HG02938 (cell line): ENCODE measurements at regions not wholly inside any gene's neighbourhood (a gene's known extent, or its start where the extent isn't known, plus 50 kb on each side); places are given as distances from the start of the nearest gene placed in this dataset.

Experiments used
- ATAC-seq: cut with Tn5 transposase; IDR thresholded peaks from one replicate; pipeline ENCODE4 v1.9.1; 2021; ENCODE audit warnings: mild to moderate bottlenecking, moderate library complexity; ENCODE audit not compliant: unreplicated experiment

DNA sequence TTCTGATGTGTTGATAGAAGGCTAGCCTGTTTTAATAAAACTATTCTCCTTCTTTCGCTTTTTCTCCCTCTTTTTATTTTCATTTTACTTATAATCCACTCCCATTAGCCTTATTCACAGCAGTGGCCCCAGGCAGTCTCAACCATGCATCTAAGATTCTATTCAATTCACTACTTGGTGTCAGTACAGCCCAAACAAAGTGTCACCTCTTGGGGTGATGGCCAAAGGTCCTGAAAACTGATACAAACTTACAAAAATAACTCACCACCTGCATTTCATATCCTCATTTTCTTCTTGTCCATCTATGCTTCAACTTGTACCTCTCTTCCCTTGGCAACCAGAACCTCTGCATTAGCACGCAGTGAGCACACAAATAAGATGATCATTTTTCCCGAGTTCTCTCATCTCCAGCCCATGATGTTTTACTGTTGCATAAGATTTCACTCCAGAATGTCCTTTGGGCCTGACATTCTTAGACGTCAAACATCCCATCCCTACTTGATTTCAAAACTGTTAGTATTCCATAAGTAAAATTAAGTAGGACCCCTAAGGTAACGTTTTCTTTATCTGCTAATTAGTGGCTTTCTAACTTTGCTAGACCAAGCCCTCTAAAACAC is 559.3 kb upstream of the TNP1 start:
- ATAC-seq = no peak

DNA sequence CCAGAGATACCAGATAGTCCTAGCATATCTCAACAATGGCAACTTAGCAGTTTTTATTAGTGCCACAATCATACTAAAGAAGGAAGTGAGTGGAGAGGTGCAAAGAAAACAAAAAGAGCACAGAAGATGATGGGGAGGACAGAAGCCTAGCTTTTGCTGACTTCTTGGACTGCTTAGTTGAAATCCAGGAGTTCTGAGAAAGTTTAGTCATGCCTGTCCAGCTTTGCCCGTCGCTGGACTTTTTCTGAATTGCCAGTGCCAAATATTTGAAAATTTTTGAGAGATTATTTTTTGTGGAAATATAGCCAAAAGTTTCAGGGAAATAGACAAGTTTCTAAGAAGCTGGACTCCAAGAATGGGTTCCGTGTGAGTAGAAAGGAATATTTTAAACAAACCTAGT is 558.7 kb upstream of the TNP1 start:
- ATAC-seq = no peak

DNA sequence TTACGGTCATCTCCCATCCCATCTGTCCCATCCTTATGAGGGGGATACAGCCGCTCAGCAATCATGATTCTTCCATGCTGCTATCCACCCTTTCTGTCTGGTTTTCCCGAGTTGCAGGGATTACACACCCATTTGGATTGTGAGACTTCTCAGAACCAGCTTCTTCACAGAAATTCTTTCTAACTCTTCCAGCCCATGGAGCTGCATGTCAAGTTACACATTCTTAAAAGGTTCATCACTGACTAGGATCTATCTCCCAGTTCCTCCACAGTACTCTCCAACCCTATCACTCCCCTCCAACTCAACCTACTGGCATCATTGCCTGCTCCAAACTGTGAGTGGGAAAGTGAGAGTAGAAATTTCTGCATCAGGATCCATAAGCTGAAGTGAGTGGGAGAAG is 558.2 kb upstream of the TNP1 start:
- ATAC-seq = no peak

DNA sequence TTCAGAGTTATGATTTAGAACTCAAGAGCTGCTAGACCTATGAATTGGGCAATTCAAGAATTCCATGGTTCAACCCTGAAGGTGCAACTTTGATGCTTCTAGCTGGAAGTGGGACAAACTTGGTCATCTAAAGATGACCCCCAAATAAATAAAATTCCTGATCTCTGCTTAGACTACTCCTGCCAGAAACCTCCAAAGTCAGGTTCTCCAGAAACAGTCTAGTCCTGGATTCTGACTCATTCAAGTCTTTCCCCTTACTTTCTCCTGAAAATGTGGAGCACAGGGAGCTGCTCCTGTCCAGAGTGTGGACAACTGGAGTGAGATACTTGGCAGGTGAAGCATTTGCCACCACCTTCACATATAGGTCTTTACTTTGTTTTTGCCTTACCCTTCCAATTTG is 557.7 kb upstream of the TNP1 start:
- ATAC-seq = no peak

DNA sequence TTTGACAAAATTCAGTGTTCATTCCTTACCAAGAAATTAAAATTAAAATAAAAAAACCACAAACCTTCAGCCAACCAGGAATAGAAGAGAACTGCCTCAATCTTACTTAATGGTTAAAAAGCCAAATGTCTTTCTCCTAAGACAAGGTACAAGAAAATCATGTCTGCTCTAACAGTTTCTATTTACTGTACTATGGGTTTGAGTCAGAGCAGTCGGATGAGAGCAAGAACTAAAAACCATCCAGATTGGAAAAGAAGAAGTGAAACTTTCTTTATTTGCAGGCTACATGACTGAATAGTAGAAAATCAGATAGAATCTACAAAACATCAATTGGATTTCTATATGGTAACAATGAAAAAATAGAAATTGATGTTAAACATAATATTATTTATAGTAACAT is 555.5 kb upstream of the TNP1 start:
- ATAC-seq = peak; percentile 85

DNA sequence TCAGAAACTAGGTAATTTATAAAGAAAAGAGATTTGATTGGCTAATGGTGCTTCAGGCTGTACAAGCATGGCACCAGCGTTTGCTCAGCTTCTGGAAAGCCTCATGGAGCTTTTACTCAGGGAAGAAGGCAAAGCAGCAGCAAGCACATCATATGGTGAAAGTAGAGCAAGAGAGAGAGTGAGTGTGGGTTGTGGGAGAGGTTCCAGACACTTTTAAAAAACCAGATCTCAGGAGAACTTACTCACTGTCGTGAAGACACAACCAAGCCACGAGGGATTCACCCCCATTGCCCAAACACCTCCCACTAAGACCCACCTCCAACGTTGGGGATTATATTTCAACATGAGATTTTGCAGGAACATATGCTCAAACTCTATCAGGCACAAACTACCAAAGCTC is 554.6 kb upstream of the TNP1 start:
- ATAC-seq = no peak

DNA sequence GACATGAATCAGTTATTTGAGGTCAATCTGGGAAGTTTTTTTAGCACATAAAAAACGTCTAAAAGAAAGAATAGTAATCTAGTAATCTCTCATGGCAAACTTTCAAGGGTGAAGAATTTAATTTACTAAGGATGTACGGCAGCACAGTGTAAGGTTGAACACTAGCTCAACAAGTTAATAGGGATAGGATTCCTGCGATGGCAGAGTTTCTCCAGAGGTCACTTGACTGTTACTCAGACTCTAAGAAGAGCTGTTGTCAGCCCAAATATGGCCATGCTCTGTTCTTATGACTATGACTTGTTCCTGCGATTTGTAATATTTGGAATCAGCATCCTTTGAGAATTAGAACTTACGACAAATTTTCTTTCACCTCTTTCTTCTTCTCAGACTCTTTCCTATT is 553.3 kb upstream of the TNP1 start:
- ATAC-seq = no peak

DNA sequence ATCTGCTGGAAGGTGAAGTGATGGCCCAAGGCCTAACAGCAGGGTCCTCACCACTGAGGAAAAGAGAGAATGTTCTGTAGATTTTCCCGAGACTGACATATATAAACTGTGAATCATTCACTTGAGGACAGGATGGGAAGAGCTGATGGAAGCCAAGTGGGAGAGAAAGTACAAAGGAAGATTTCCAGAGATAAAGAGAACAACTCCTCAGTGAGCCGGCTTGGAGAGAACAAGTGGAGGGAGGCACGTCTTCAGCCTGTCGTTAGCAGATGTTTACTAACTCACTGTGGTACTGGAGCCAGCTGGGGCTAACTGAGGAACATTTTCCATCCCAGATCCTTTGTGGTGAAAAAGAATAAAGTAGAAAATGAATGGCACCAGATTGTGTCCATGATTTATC is 552.9 kb upstream of the TNP1 start:
- ATAC-seq = no peak

DNA sequence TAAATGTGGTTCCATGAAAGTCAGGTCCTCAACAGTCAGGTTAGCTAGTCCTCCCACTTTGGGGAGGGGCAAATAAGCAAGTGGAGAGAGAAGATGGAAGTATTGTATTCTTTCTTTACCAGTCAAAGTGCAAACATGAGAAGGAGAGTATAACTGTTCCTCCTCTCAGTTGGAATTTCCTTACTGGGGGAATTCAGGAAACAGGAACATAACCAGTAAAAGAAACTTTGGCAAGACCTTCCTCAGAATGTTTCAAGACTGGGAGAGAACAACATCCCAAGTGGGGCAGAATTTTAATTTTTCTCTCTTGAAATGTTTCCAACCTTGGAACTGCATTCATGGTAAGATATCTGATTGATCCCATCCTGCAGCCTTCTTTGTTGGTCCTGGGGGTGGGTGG is 552.4 kb upstream of the TNP1 start:
- ATAC-seq = no peak

DNA sequence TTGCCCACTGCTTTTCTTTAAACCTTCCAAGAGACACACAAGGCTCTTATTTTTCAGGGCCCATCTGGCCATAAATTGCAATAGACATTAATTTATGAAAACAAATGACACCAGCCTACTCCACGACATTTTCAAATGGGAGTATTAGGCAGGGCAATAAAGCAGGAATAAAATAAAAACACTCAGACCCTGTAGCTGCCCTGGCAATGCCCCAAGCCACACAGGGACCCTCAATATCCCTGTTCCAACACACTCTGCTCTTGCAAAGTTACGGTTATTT is 550.8 kb upstream of the TNP1 start:
- no peak for ATAC-seq

DNA sequence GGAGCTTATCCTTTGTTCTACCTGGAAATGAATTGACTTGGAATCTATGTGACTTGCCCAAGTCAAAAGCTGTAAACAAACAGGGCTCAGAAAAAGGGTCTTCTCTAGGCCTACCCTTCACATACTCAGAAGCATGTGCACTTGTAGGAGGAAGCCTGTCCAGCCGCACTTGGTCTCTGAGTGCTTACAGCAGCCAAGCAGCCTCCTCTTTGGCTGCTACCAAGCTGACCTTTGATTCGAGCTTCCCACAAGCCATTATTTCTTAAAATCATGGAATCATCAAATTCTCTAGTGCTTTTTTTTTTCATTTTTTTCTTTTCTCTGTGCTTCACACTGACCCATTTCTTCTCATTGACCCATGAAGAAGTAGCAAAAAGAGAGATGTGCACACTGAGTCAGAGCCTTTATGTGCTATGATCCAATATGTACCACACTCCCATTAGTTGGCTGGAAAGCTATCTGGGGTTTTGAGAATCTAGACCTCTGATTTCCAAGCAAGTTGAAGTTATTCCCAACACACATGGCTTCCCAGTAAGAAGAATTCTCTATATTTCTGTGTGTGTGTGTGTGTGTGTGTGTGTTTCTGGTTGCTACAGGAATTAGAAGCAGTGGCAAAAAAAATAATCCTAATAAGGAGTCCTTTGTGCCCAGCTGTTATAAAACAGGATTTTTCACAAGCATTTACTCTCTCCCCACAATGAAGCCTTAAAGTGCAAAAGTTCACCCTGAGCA is 550.3 kb upstream of the TNP1 start:
- ATAC-seq = no peak

DNA sequence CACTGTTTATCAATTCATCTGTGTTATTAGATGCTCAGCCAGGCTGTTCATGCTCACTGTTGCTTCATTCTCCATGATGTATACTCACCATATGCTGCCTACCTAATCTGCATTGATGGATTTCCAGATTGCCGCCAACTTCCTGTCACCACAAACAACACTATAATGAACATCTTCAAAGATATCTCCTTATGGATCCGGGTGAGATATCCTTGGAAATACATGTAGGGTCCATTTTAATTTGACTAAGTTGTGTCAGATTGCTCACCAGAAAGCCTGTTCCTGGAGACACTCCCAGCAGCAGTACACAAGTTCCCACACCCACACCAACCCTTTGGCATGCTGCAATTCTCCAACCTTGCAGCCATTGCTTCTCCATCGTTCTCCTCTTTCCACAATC is 547.5 kb upstream of the TNP1 start:
- no peak for ATAC-seq

DNA sequence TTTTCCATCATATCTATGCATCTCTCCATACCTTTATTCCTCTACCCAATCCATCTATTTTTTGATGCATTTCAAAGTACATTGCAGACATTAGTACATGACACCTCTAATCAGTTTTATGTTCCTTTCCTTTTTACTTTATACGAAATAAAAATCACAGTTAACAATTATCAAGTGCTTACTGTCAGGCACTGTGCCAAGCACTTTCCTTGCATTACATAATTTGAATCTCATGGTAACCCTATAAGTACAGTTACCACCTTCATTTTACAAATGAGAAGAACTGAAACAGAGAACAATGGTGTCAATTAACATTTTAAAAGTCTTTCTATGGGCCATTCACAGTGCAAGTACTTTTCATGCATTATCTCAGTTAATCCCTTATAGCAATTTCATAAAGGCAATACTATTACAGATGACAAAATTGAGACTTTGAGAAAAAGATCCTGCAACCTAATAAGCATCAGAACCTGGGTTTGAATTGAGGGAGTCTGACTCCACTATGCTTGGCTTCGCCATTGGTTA is 544.4 kb upstream of the TNP1 start:
- no peak for ATAC-seq

DNA sequence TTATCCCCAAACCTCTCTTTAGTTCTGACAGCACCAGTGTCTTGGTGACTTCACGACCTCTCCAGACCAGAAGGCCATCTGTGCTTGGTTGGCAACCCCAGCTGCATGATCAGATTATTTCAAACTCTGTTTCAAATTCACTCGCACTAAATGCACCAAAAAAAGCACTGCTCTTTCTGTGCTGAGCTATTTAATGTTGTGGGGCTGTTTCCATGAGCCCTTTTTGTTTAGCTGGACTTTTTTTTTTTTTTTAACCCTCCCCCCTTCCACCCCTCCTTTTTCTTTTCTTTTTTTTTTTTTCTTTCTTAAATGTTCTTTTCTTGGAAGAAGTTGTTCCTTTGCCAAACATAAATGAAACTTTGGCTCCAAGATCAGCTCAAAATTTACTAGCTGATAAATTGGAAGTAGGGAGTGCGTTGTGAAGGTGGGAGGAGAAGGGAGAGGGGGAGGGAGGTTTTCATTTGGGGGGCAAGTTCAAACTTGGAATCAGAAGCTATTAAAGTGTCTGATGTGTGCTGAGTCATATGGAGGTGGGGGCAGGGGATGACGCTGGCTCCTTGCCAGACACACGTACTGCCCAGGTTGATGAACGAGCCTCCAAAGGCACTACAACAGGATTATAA is 543.0 kb upstream of the TNP1 start:
- no peak for ATAC-seq

DNA sequence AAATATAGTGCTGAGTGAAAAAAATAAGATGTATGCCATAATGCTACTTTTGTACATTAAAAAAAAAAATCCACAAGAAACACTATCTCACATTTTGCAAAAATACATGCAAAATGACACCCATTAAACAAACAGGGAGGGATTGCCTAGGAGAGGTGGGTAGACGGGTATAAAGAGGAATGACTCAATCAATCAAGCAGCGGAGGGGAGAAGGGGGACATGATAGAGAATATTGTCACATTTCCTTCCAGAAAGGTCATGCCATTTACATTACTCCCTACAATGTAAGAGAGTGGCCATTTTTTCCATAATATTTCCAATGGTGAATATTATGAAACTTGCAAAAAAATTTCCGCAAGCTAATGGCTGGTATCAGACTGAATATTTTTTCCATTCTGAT is 542.3 kb upstream of the TNP1 start:
- no peak for ATAC-seq

DNA sequence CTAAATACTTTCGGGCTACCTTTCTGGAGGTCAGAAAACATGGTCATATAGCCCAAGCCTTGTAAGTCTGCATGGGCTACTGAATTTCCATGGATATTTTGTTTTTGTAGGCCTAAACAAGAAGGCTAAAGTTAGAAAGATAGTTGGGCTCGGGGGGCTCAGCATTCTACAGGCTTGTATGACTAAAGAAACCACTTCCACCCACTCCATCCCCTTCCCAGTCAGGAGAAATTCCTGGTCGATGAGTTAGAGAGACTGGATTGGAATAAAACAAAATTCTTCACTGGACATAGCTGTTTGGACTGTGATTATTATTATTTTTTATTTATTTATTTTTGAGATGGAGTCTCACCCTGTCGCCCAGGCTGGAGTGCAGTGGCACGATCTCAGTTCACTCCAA is 539.4 kb upstream of the TNP1 start:
- ATAC-seq = no peak

DNA sequence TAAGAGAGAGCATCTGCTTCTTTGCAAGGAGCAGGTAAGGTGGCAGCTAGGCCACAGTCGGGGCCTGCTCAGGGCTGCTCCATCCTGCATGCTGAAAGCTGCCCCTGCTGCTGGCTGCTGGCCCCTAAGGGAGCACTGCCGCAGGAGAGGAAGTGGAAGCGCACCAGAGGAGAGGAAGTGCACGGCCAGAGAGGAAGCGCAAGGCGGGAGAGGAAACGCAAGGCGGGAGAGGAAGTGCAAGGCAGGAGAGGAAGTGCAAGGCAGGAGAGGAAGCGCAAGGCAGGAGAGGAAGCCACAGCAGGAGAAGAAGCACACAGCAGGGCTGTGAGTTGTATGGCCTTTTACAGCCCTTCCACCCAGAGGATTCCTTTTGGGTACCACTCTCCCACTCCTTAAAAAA is 539.0 kb upstream of the TNP1 start:
- no peak for ATAC-seq

DNA sequence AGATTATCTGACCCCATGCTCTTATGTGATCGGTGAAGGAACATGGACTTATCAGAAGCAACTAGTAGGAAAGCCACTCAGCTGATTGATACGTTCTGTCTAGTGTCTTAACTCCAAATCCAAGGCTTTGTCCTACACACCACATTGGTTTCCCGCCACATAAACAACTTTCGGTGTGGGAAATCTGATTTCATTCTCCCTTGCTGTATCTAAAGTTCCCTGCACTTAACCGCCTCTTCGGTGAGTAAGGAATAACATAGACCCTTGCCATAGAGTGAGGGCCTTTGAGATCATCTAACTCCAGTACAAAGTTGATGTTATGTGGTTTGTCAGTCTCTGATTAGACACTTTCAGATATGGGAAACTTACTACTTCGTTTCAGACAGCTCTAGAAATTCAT is 538.2 kb upstream of the TNP1 start:
- ATAC-seq = no peak

DNA sequence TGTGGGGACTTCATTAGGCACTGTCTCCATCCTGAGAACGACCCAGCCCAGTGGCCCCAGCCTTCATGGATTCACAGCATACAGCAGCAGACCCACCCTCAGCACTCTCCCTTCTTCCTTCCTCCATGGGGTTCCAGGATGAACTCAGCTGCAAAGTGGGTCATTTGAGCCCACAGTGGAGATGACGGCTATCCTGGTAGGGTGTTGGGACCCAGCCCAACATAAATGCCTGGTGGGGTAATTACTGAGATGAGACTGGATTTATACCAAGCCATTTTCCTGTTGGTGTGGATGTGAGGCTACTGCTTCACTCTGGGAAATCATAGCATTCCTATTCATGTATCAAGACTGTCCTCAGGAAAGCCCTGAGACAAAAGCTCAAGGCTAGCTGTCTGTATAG is 536.7 kb upstream of the TNP1 start:
- no peak for ATAC-seq

DNA sequence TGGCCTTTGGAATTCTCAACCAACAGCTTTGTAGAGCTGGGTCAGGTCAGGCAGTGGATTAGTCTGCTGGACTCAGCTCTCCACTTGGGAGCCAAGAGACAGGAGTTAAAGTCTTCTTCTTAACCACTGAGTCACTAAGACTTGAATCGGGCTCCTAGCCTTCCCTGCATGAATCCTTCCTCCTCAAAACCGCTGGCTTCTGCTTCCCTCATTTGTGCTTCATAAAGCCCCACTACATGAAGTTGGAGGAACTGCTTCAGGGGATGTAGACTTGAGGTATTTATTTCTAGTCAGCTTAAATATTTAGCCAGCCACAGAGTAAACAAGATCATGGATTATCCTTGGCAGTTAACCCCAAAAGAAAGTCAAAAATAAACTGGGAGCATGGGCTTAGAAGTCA is 536.3 kb upstream of the TNP1 start:
- no peak for ATAC-seq

DNA sequence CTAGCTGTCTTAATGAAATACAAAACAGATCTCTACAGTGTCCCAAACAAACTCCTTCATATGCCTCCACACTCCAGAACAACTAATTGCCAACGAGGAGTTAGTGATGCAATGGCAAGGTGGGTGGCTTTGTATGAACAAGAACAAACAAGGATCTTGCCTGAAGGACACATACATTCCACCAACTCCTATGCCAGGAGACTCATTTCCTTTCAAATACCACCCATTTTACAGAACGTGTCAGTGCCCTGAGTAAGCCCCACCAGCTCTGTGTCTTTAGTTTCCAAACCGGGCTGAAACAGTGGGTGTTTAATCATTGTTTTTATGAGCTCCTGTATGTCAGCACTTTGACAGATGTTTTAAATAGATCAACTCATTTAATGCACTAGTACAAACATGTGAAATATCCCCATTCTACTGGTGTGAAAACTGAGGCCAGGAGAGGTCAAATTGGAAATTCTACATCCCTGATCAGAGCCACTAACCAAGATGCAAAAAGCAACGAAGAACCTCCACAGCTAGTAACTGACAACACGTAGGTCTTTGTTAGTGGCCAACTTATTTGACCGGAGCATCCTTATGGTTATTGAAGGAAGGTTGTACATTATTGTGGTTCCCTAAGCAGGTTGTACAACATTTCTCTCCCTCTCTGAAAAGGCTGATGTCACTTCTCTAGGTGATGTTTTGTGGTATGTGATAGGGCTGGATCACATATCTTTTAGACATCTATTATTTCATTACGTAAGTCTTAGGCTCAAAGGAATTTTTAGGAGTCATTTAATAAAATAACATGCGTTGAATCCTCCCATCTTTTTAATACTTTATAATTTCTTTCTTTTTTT is 534.9 kb upstream of the TNP1 start:
- no peak for ATAC-seq

DNA sequence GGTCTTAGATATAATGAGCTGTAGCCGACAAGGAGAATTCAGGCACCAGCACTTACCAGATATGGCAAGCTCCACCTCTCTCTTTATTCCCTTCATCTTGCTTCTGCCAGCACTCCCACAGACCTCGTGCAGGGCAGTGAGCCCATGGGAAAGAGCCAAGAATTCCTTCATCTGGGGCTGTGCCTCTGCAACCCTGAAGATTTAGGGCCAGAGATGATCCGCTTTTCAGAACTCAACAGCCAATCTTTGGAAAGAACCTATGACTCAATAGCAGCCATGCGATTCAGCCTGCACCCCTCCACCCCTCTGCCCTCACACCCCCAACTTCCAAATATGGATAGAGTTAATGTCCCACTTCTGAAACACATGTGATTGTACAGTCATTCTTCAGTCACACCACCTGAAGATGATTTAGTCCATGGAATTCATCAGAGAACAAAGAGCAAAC is 533.7 kb upstream of the TNP1 start:
- ATAC-seq = no peak
